HepG2 (cell line): ENCODE measurements at regions not wholly inside any gene's neighbourhood (a gene's known extent, or its start where the extent isn't known, plus 50 kb on each side); places are given as distances from the start of the nearest gene placed in this dataset.

Experiments used
- FLYWCH1 ChIP-seq: sonication (generic); formaldehyde crosslinking; IDR thresholded peaks from 2 replicates; pipeline ENCODE4 v1.8.1; 2023; ENCODE audit warnings: mild to moderate bottlenecking, missing genetic modification reagents
- HIVEP1 ChIP-seq: sonication (generic); formaldehyde crosslinking; IDR thresholded peaks from 2 replicates; pipeline ENCODE4 v1.4.0; 2020; ENCODE audit warnings: mild to moderate bottlenecking, missing genetic modification reagents
- PPARG ChIP-seq: conservative IDR thresholded peaks from 2 replicates; pipeline ENCODE4 v1.6.1; 2016; ENCODE audit warnings: missing biosample characterization, missing genetic modification reagents
- RAD21 ChIP-seq: fragments of 450-650 bp; formaldehyde crosslinking; IDR thresholded peaks from 2 replicates; pipeline ENCODE4 v1.5.0; 2020; ENCODE audit warnings: mild to moderate bottlenecking
- REXO4 ChIP-seq: sonication (generic); formaldehyde crosslinking; IDR thresholded peaks from 2 replicates; pipeline ENCODE4 v1.8.0; 2022; ENCODE audit warnings: missing genetic modification reagents, mild to moderate bottlenecking, borderline replicate concordance
- RXRA ChIP-seq: sonication (generic); formaldehyde crosslinking; IDR thresholded peaks from 2 replicates; pipeline ENCODE4 v1.5.1; 2020; ENCODE audit warnings: missing genetic modification reagents
- RXRB ChIP-seq: IDR thresholded peaks from 2 replicates; pipeline ENCODE4 v1.6.1; 2016; ENCODE audit warnings: borderline replicate concordance, missing genetic modification reagents, missing compliant biosample characterization
- SAP130 ChIP-seq: IDR thresholded peaks from 2 replicates; pipeline ENCODE4 v1.6.1; 2016; ENCODE audit warnings: low read depth
- SKI ChIP-seq: fragments of 450-650 bp; IDR thresholded peaks from one replicate; pipeline ENCODE4 v1.6.1; 2018; ENCODE audit warnings: mild to moderate bottlenecking; ENCODE audit not compliant: partially characterized antibody
- SPEN ChIP-seq: sonication (generic); formaldehyde crosslinking; IDR thresholded peaks from 2 replicates; pipeline ENCODE4 v1.5.1; 2020; ENCODE audit warnings: low read depth, mild to moderate bottlenecking, missing genetic modification reagents
- THAP7 ChIP-seq: sonication (generic); formaldehyde crosslinking; IDR thresholded peaks from 2 replicates; pipeline ENCODE4 v1.8.1; 2023; ENCODE audit warnings: mild to moderate bottlenecking, missing genetic modification reagents
- ZBTB2 ChIP-seq: sonication (generic); formaldehyde crosslinking; IDR thresholded peaks from 2 replicates; pipeline ENCODE4 v1.8.0; 2022; ENCODE audit warnings: low read depth, missing genetic modification reagents
- ZFP91 ChIP-seq: sonication (generic); formaldehyde crosslinking; IDR thresholded peaks from 2 replicates; pipeline ENCODE4 v1.9.0; 2022; ENCODE audit warnings: missing genetic modification reagents, mild to moderate bottlenecking, borderline replicate concordance
- TF ChIP-seq, protein P1 (sequence below): sonication (generic); formaldehyde crosslinking; IDR thresholded peaks from 2 replicates; pipeline ENCODE4 v1.5.1; 2020; ENCODE audit warnings: mild to moderate bottlenecking, moderate library complexity, missing genetic modification reagents
- TF ChIP-seq, protein P2 (sequence below): sonication (generic); formaldehyde crosslinking; IDR thresholded peaks from 2 replicates; pipeline ENCODE4 v1.5.0; 2020; ENCODE audit warnings: missing genetic modification reagents, mild to moderate bottlenecking, borderline replicate concordance
- TF ChIP-seq, protein P3 (sequence below): IDR thresholded peaks from 2 replicates; pipeline ENCODE4 v1.6.1; 2018; ENCODE audit warnings: missing genetic modification reagents, mild to moderate bottlenecking, missing compliant biosample characterization
- TF ChIP-seq, protein P4 (sequence below): sonication (generic); formaldehyde crosslinking; IDR thresholded peaks from 2 replicates; pipeline ENCODE4 v1.4.0; 2020; ENCODE audit warnings: mild to moderate bottlenecking, missing genetic modification reagents

- TF ChIP-seq SPEN (CRISPR knock-in tag), result peak; percentile 66; the same call in 1 of the 2 replicates
- TF ChIP-seq, protein P1, sequence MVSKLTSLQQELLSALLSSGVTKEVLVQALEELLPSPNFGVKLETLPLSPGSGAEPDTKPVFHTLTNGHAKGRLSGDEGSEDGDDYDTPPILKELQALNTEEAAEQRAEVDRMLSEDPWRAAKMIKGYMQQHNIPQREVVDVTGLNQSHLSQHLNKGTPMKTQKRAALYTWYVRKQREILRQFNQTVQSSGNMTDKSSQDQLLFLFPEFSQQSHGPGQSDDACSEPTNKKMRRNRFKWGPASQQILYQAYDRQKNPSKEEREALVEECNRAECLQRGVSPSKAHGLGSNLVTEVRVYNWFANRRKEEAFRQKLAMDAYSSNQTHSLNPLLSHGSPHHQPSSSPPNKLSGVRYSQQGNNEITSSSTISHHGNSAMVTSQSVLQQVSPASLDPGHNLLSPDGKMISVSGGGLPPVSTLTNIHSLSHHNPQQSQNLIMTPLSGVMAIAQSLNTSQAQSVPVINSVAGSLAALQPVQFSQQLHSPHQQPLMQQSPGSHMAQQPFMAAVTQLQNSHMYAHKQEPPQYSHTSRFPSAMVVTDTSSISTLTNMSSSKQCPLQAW, result peak; percentile 66; the same call in 1 of the 2 replicates
- peak; percentile 88 for TF ChIP-seq SKI
- TF ChIP-seq, protein P2, sequence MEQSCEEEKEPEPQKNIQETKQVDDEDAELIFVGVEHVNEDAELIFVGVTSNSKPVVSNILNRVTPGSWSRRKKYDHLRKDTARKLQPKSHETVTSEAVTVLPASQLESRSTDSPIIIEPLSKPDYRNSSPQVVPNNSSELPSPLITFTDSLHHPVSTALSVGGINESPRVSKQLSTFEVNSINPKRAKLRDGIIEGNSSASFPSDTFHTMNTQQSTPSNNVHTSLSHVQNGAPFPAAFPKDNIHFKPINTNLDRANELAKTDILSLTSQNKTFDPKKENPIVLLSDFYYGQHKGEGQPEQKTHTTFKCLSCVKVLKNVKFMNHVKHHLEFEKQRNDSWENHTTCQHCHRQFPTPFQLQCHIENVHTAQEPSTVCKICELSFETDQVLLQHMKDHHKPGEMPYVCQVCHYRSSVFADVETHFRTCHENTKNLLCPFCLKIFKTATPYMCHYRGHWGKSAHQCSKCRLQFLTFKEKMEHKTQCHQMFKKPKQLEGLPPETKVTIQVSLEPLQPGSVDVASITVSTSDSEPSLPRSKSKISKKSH (CRISPR knock-in tag), result peak; percentile 96
- peak; percentile 81 for TF ChIP-seq PPARG (CRISPR knock-in tag)
- TF ChIP-seq, protein P3, sequence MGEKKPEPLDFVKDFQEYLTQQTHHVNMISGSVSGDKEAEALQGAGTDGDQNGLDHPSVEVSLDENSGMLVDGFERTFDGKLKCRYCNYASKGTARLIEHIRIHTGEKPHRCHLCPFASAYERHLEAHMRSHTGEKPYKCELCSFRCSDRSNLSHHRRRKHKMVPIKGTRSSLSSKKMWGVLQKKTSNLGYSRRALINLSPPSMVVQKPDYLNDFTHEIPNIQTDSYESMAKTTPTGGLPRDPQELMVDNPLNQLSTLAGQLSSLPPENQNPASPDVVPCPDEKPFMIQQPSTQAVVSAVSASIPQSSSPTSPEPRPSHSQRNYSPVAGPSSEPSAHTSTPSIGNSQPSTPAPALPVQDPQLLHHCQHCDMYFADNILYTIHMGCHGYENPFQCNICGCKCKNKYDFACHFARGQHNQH (CRISPR knock-in tag), result peak; percentile 85
- peak; percentile 95 for TF ChIP-seq HIVEP1 (CRISPR knock-in tag)
- no peak for TF ChIP-seq REXO4 (CRISPR knock-in tag)
- TF ChIP-seq ZFP91 (CRISPR knock-in tag), result peak; percentile 71; the same call in 1 of the 2 replicates
- TF ChIP-seq, protein P4, sequence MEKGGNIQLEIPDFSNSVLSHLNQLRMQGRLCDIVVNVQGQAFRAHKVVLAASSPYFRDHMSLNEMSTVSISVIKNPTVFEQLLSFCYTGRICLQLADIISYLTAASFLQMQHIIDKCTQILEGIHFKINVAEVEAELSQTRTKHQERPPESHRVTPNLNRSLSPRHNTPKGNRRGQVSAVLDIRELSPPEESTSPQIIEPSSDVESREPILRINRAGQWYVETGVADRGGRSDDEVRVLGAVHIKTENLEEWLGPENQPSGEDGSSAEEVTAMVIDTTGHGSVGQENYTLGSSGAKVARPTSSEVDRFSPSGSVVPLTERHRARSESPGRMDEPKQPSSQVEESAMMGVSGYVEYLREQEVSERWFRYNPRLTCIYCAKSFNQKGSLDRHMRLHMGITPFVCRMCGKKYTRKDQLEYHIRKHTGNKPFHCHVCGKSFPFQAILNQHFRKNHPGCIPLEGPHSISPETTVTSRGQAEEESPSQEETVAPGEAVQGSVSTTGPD (CRISPR knock-in tag), result 0 out of 2 replicates have a peak, but pooled peaks have one; percentile 32
- TF ChIP-seq RXRA (CRISPR knock-in tag), result peak; percentile 99
- peak; percentile 97 for TF ChIP-seq THAP7 (CRISPR knock-in tag)
- TF ChIP-seq RXRB (CRISPR knock-in tag), result peak; percentile 97
- peak; percentile 22; the same call in 1 of the 2 replicates for TF ChIP-seq RAD21
- 0 out of 2 replicates have a peak, but pooled peaks have one; percentile 45 for TF ChIP-seq ZBTB2 (CRISPR knock-in tag)
- TF ChIP-seq FLYWCH1 (CRISPR knock-in tag), result peak; percentile 55; the same call in 1 of the 2 replicates
- peak; percentile 82 for TF ChIP-seq SAP130
These were observed 72.2 kb downstream of the METRNL start (continued) for GRCh38 chr17:83151442-83152226.
